COLO829 (cell line): ENCODE measurements at regions not wholly inside any gene's neighbourhood (a gene's known extent, or its start where the extent isn't known, plus 50 kb on each side); places are given as distances from the start of the nearest gene placed in this dataset.

Experiments used
- DNase-seq: peaks from one replicate; pipeline ENCODE4 v3.0.0; 2012; ENCODE audit warnings: low spot score

DNA sequence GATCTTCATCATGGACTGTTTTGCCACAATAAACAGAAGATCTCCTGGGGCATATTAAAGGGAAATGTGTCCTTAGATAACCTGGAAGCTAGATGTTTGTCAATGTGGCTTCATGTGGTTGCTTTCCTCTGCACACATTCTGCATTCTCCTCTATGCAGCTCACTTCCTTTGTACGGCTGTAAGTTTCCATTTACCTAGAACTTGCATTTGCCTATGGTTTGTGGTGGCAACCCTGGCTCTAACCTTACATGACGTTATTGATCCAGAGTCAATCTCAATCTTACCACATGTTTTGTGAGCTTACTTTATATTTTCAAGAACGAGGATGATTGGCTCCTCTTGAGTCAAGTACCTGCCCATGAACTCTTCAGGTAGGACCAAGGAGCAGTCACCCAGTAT, 863.1 kb downstream of the MAFB start:
- DNase-seq, result no peak

DNA sequence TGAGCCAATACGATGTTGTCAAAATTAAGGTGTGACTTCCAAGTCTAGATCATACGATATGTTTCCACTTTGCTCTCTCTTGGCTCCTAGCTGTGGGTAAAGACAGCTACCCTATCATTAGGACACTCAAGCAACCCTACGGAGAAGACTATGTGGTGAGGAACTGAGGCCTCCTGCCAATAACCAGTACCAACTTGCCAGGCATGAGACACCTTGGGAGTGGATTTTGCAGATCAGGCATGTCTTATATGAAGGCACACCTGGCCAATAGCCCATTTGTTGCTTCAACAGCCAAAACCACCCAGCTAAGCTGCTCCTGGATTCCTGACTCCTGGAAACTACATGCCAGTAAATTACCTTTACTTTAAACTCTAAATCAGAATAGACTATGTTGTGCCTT, 863.4 kb downstream of the DHX35 start:
- DNase-seq, result no peak

DNA sequence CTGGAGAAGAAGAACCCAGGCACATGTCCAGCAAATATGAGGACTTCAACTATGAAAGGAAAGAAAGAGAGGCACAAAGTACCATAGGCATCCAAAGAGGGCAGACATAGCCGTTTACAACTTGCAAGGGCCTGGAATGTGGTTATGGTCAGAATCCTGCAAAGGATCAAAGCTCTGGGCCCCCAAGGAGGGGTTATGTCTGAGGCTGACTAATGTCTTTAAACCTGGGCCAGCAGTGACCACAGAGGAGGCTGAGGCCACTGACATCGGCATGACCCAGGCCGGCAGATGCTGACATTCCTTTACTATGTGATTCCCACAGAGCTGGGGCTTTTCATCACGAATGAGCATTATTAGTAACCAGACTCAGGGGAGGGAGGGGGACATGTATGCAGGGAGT, 861.1 kb downstream of the DHX35 start:
- DNase-seq, result no peak

DNA sequence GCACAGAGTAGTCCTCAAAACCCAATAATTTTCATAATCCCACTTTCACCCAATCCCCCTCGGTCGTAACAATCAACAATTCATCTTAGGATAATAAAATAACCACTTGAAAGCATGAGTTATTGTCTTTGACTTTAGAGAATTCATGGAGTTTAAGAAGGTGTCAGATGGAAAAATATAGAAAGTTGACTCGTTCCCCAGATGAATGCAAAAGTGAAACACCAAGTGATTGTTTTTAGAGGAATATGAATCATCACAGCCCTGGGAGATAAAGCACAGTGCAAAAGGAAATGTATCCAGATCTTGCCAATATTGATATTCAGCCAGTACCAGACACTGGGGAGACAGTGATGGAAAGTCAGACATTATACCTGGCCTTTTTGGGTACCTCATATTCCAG, 860.5 kb downstream of the DHX35 start:
- no peak for DNase-seq

DNA sequence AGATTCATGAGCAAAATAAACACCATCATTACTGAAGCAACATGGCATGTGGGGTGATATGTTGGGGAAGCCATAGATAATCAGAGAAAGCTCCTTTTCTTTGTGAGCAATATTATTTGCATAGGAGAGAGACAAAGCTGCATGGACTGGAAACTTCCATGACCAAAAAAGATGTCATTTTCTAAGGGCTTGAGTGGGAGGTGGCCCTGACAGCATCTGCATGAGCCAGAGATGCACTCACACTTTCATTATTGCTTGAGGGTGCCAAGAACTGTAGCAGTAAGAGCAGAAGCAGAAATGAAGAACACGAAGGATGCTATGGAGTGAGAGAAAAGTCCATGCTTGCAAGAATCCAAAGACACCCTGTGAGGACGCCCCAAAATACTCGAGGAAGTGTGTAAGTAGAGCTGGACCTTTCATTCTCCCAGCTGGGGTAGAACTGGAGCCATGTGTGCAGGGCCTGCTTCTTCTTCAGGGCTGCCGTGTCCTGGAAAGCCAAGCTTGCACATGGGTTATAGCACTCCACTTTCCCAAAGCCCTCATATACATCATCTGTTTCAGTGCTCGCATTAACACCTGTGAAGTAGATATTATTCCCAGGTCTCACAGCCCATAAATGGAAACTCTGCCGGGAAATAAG, 851.2 kb downstream of the DHX35 start:
- DNase-seq, result no peak

DNA sequence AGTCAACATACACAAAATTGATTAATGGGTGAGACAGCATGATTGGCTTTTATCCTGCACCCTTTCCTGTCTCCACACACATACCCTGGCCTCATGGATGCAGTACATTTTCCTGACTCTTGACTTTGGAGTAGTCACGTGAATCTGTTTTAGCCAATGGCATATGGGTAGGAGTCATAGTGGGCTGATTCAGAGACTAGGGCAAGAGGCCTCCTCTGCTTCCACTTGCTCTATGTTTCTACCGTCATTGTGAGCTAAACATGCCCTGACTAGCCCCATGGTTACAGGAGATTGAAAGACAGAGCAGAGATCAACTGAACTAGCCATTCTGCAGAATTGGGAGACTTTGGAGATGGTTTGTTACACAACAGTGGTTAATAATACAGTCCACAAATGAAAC, 850.0 kb downstream of the DHX35 start:
- no peak for DNase-seq

DNA sequence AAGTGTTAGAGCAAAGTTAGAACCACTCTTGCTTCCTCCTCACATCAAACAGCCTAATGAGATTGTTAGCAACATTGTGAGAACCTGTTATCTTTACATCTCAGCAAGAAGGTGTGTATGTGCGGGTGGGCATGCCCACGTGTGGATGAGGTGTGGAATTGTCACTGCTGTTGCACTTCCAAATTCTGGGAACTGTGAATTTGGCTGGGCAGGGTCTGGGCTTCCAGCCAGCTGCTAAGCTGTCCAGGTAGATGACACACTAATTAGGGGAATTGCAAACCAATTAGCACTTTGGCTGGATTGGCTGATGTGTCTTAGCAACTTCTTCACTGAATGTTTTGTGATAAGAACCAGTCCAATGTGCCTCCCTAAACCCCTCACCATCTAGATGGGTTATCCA, 848.2 kb downstream of the DHX35 start:
- no peak for DNase-seq

DNA sequence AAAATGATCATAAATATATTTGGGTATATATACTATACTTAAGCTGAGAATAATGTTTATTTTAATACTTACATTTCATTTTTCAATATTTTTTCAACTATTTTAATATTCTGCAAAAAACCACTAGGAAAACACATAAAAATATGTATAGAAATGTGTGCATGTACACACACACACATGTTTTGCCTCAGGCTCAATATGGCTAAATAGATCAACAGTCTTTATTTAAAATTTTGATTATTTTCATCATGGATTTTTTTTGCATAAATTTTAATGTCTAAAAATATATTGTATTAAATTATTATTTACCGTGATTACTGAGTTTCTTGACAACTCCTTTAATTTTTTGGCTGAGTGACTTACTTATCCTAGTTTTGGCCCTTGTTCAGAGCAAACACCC, 846.5 kb downstream of the DHX35 start:
- DNase-seq, result no peak

DNA sequence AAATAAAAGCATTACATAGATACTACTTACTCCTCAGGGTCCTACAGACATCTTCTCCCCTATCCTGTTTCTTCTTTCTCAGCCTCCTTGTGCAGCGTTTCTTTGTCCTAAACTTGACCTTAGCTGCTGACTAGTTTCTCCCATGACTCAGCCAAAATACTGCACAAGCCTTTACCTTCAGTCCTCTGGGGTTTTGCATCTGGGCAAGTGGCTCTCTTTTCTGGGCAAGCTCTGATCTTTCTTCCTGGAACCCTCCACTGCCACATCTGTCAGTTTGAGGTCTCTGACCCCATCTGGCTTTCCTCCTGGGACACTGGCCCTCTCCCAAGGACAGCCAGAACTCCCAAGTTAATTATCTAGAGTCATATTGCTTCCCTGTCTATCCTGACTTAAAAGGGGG, 838.4 kb downstream of the DHX35 start:
- DNase-seq, result no peak

DNA sequence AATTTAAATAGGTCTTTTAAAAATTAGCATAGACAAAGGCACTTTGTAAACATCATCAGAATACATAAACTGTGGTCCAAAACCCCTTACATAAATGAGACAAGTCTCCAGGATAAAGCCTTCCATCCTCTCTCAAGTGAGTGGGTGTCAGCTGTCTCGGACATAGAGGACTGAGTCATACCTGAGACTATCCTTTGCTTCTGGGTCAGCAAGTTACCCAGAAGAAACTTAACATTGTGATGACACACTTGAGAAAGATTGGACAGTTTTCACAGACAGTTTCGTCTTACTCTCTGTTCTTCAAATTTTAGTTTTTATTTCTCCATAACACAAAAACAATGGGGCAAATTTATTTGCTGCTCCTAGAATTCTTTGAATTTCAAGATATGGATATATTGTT, 838.0 kb downstream of the DHX35 start:
- no peak for DNase-seq

DNA sequence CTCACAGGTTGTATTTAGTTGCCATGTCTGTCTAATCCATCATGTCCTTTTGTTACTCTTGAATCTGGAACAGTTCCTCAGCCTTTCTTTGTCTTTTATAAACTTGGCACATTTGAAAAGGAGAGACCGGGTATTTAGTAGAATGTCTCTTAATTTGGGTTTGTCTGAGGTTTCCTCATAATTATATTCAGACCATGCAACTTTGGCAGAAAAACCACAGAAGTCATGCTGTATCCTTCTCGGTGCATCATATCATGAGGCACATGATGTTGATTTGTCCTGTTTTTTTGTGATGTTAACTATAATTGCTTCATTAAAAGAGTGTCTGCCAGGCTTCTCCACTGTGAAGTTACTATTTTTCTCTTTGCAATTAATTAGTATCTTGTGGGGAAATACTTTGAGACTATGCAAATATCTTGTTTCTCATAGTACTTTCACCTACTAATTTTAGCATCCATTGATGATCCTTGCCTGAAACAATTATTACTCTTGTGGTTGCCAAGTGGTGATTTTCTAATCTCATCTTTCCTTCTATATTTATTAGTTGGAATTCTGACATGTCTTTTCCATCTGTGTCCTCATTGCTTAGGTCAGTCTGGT, 837.3 kb downstream of the DHX35 start:
- no peak for DNase-seq

DNA sequence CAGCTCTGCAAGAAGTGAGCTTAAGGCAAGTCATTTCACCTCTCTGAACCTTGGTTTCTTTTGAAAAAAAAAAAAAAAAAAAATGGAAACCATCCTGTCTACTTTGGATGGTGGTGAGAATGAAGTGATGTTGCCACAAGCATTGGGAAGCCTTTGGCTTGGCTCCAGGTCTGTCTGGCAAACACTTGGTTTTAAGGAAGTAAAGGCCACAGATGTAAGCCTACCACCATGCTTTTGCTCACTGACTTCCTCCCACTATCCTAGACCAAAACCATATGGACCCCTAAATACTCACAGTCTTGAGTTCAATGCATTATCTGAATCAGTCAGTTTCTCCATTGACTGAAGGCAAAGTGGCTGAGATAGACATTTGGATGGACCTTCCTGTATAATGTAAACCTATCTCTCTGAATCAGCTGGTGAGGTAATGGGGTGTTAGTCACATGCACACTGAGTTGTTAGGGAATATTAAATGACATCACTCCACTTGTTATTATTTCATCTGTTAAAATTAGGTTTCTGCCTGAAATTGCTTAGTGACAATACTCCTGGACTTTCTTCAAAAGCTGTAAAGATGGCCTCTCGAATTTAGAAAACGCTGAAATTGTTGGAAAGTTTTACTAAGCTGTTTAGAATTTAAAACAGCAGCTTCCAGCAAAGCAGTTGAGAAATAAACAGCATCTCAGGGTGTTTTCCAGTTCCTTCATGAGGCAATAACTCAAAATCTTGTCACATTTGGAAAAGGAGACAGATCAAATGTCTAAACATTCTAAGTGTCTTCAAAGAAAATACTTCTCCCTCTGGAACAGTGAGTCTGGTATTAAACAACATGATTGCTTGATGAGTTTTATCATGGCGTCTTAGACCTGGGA, 833.5 kb downstream of the DHX35 start:
- DNase-seq, result no peak

DNA sequence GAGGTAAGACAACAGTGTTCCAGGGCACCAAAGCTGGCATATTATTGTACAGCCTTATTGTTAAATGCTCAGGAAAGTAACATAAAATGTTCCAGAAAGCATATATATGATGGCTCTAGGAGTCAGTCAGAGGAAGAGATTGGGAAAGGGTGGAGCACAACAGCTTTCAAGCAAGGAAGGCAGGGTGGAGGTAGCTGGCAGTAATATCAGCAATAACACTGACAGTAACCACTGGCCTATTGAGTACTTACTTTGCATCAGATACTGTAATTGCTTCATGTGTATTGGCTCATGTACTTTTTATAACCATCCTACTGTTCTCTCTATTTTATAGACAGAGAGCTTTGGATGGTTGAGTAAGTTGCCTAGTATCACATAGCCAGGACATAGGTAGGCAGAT, 830.2 kb downstream of the DHX35 start:
- no peak for DNase-seq

DNA sequence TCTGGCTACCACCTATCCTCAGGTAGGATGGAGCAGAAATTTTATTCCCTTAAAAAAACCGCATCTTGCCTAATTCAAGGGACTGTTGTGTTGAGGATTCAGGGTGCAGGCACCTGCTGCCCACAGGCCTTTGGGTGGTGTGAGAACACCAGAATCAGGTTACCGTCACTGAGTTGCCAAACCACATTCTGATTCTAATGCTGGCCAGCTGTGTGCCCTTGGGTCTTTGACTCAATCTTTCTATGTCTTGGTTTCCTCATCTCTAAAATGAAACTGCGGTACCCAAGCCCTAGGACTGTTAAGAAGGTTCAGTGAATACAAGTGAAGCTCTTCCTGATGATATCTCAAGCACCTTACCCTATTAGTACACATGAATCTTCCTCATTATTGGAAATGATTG, 827.3 kb downstream of the DHX35 start:
- no peak for DNase-seq

DNA sequence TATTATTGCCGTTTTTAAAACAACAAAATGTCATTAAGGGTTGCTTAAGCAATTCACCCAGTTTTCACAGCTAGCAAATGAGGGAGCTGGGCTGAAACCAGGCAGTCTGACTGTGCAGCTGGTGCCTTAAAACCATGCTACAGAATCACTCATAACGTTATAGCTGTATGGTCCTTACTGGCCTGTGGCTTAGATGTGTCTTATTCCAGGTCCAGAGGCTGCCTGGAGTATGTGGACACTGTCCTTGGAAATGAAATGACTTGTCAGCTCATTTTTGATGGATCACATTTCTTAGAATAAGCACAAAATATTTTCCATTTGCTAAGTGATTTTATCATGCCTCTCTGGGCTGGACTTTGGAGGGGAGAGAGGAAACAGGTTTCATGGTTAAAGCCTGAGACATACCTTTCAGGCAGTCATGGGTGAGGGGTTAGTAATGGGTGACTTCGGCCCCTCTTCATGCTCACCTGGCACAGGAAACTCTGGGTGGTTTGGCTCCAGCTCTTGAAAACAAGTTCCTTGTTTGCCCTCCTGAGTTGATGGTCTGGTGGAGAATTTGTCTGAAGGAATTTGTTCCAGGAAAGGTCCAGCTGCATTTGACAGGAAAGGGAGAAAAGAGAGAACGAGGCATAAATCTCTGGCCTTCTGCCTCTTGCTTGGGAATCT, 823.2 kb downstream of the DHX35 start:
- no peak for DNase-seq

DNA sequence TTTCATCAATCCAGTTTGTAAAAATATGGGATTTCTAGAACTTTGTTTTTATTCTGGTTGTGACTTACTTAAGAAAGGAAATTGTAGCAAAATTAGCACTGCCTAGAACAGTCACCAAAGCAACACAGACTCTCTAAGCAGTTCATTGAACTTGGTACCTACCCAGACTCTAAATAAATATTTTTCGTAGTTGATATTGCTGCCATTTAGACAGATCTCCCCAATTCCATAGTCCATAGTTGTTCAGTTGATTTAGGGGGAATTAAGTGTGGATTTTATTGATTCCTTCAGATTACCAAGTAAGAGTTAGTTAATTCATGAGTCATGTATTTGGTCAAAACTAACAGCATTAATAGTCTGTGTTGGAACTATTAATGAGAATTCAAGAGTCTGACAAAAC, 822.5 kb downstream of the DHX35 start:
- no peak for DNase-seq

DNA sequence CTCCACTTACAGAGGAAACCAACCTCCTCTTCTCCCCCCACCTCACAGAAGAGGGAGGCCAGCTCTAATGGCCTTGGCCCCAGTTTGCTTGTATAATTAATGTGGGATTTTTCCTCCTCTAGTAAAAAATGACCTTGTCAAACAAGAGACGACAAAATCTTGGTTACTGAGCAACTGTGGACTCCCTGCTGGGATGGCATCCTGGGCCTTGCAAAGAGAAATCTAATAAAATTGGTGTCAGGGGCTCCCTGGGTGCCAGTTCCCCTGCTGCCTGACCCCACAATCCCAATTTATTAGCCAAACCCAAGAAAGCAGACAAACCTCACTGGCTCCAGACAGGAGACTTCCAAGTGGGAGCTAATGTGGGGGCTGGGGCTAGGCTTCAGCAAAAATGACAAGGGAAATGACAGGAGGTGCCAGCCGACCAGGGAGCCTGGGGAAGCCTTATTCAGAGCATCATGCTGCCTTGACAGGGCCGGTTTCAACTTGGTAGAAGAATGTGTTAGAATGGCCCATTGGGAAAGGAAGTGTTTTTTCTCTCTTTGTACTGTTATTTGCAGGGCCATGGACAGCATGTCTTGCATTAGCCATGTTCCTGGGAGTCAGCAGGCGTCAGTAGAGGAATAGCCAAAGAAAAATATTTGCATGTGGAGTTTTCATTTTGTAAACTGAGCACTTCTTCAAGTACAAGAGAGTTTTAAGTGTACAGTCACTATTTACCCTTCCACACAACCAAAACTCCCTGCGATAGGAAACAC, 816.9 kb downstream of the DHX35 start:
- DNase-seq, result no peak

DNA sequence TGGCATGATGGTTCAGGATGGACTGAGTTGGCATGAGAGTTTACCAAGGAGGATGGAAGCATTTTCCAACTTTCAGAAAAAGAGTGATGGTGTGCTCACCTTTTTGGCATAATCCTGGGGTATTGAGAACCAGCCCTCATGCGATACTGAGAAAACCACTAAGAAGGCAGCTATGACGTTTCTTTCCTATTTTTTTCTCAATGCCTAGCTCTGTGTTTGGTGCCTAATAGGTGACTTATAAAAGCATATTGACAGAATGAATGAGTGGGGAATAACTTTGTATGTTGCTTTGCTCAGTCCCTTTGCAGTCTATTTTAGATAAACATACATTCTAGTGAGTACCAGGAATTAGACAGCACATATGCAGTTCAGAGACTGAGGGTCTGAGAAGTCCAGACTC, 816.3 kb downstream of the DHX35 start:
- DNase-seq, result no peak

DNA sequence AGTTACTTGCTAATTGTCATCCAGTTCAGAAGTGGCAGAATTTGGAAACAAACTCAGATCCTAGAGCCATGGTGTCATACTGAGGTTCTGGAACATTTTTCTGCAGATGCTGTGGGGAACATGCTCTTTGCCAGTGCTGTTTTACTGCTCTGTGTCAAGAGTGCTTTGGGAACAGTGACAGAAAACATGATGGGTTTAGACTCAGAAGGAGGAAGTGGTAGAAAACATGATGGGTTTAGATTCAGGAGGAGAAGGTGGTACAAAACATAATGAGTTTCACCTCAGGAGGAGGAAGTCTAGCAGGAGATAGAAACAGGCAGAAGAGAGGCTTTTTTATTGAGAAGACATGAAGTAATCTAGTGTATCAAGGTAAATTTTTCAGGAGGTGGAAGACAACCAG, 815.5 kb downstream of the DHX35 start:
- no peak for DNase-seq

DNA sequence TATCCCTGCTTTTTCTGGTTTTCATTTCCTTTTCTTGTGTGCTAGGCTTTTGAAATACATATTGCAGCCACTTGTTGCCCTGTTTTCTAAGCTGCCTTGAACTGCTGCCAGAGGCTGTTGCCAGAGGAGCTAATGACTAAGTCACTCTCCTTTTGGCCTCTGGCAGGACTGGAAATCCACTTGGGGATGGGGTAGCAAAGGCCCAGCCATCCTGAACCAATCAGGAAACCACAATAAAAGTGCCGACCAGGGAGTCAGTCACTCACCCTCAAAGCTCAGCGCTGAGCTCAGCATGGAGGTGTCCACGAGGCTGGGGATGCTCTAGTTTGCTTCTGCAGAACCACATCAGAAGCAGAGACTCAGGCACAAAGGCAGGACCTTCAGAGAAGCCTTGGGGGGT, 813.0 kb downstream of the DHX35 start:
- DNase-seq, result no peak

DNA sequence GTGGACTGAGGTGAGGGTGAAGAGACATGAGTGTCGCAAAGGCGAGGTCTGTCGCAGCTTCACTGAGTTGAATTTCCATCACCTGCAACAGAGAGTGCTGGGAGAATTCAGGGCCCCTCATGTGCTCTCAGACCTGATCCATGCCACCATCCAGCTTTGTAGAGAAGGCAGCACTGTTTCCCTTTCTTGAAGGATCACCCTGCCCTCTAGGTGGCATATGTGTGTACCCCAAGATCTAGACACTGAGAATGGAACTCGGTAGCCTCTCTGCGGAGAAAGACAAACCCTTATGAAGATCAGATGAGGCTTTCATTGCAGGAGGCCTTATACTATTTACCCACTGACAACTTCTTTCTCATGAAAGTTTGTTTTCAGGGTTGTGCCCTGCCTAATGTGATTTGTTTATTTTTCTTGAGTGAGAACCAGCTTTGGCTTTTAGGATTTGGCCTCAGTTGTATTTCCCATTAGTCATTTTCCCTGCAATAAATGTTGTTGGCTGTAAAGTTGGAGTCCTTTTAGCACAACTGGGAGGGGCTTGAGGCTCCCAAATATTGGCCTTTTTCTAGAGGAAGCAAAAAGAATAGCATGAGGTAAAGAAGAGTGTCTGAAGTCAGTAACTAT, 811.3 kb downstream of the DHX35 start:
- no peak for DNase-seq

DNA sequence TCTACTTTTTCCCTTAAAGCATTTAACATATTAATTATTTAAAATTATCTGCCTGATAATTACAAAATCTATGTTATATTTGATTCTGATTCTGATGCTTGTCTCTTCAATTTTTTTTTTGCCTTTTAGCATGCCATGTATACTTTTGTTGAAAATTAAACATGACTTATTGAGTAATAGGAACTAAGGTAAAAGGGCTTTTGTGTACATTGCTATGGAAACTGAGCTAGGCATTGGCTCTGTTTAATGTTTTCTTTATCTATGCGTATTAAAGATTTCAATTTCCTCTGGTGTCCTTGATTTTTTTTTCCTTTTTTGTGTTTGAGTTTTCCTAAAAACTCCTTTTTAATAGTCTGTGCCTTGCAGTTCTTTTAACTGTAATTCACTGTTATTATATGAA, 805.2 kb downstream of the DHX35 start:
- DNase-seq, result no peak
